ENCODE measurements at regions not wholly inside any gene's neighbourhood (a gene's known extent, or its start where the extent isn't known, plus 50 kb on each side); places are given as distances from the start of the nearest gene placed in this dataset.

DNA sequence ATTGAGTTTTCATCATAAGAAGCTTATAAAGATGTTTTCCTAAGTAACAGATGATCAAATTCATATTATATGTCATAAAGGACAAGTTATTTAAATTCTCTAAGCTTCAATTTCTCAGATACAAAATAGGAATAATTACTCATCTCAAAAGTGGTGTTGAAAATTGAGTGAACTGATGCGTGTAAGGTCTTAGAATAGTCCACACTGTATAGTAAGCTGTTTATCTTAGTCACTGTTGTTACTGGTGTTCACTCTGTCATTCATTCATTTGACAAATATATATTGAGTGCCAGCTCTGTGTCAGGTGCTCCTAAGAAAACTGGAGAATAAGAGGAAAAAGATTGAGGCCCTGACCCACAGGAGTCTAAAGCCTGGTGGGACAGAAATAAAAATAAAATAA, 186.3 kb upstream of the BRINP3 start:
- BruUV-seq (replicated peaks): no TSS peak
- in situ Hi-C loops (cut with HindIII; ENCODE audit: extremely low pct_ligation_motif_present, low pct_unique_long_range_greater_than_20kb): no loop called here
- Histone ChIP-seq H2AFZ (ENCODE audit: low read length) (no peak overlapping the region), H3K9ac (ENCODE audit: insufficient read depth, low read depth, low read length) (no peak overlapping the region), H3K4me3 (replicated peaks in 1 of 3; ENCODE audit: insufficient read depth in 1 of 3, low read depth in 2 of 3, low read length in 3 of 3) (no peak overlapping the region), H4K20me1 (ENCODE audit: insufficient read depth, low read length) (no peaks in the 10 kb centered on the region), H3K36me3 (replicated peaks in 1 of 2; ENCODE audit: control insufficient read depth in 1 of 2, insufficient read depth in 2 of 2, low read length in 2 of 2) (no peaks in the 10 kb centered on the region), H3K27me3 (ENCODE audit: control insufficient read depth in 1 of 2, insufficient read depth in 2 of 2, low read length in 2 of 2) (no peaks in the 10 kb centered on the region), H3K4me1 (ENCODE audit: insufficient read depth, low read length) (peaks cover 10% of the 10 kb centered on the region), H3K27ac (ENCODE audit: extremely low read length, insufficient read depth, low read length) (no peak overlapping the region), H3K9me3 (ENCODE audit: low read length) (no peaks in the 10 kb centered on the region), H3K79me2 (ENCODE audit: insufficient read depth, low read length) (no peaks in the 10 kb centered on the region), H3K4me2 (ENCODE audit: low read depth, low read length) (no peak overlapping the region)
- ChIA-PET POLR2A (no interaction called here), CTCF (ENCODE audit: low intra/inter-chr PET ratio, low total read pairs) (no interaction called here)
- no peak for FAIRE-seq
- intact Hi-C loops (cut with micrococcal nuclease; ENCODE audit: unreplicated experiment): no loop called here
- no peak for TF ChIP-seq TBL1XR1 (IDR thresholded peaks at IDR 0.05; ENCODE audit: borderline replicate concordance, low read length, partially characterized antibody)
- TF ChIP-seq SMAD1 (CRISPR knock-in tag; IDR thresholded peaks at IDR 0.05; ENCODE audit: borderline replicate concordance, low read depth): no peak
- no peak for DNase-seq (ENCODE audit: low spot score)
- no peak for ATAC-seq
- WGBS (ENCODE audit: low lambda C conversion rate): 39% methylated on average over 1 of the region's 1 CpG

DNA sequence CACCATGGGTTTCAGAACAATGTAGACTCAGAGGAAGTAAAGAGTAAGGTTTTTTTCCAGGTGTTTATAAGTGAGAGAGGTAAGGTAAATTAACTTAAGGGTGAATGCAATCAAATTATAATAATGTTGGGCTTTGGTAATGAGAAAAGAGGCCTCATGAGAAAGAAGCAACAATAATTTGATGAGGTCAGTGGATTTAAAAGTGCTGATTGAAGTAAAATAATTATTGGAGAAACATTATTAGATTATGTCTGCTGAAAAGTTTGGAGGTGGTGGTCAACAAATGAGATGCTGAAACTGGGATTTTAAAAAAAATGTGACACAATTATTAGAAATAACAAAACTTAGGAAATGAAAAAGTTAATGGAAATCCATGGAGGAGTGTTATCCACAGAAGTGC, 187.4 kb upstream of the BRINP3 start:
- in situ Hi-C loops (cut with HindIII; ENCODE audit: extremely low pct_ligation_motif_present, low pct_unique_long_range_greater_than_20kb): no loop called here

More for the DNA sequence above, 187.4 kb upstream of the BRINP3 start:
- H4K20me1 ChIP-seq (ENCODE audit: insufficient read depth, low read length): no peaks in the 10 kb centered on the region
- intact Hi-C loops (cut with micrococcal nuclease; ENCODE audit: unreplicated experiment): no loop called here
- H3K9ac ChIP-seq (ENCODE audit: insufficient read depth, low read depth, low read length): no peak overlapping the region
- no peaks in the 10 kb centered on the region for H3K9me3 ChIP-seq (ENCODE audit: low read length)
- TF ChIP-seq MAFF (IDR thresholded peaks at IDR 0.05; ENCODE audit: low read depth, low read length) (peak; percentile 71), ZNF354B (CRISPR knock-in tag; IDR thresholded peaks at IDR 0.05) (no peak), ZNF180 (CRISPR knock-in tag; IDR thresholded peaks at IDR 0.05; ENCODE audit: borderline replicate concordance, low read depth) (no peak), MTF1 (CRISPR knock-in tag; IDR thresholded peaks at IDR 0.05) (no peak), ZNF782 (CRISPR knock-in tag; IDR thresholded peaks at IDR 0.05; ENCODE audit: borderline replicate concordance) (no peak), MAFK (conservative IDR thresholded peaks at IDR 0.05 in 1 of 2, IDR thresholded peaks at IDR 0.05 in 1 of 2; ENCODE audit: low read length in 2 of 2) (peak in 1 of 2 experiments; percentile 81; a peak in 3 of 4 replicates)
- BruUV-seq (replicated peaks): no TSS peak
- no peak overlapping the region for H3K4me2 ChIP-seq (ENCODE audit: low read depth, low read length)
- POLR2A ChIA-PET: no interaction called here
- peaks cover 10% of the 10 kb centered on the region for H3K4me1 ChIP-seq (ENCODE audit: insufficient read depth, low read length)
- no peak overlapping the region for H3K27ac ChIP-seq (ENCODE audit: extremely low read length, insufficient read depth, low read length)
- no peak overlapping the region for H2AFZ ChIP-seq (ENCODE audit: low read length)
- ATAC-seq: no peak
- CTCF ChIA-PET (ENCODE audit: low intra/inter-chr PET ratio, low total read pairs): no interaction called here
- DNase-seq (ENCODE audit: low spot score): no peak
- H3K79me2 ChIP-seq (ENCODE audit: insufficient read depth, low read length): no peaks in the 10 kb centered on the region
- H3K36me3 ChIP-seq (replicated peaks in 1 of 2; ENCODE audit: control insufficient read depth in 1 of 2, insufficient read depth in 2 of 2, low read length in 2 of 2): no peaks in the 10 kb centered on the region
- H3K4me3 ChIP-seq (replicated peaks in 1 of 3; ENCODE audit: insufficient read depth in 1 of 3, low read depth in 2 of 3, low read length in 3 of 3): no peak overlapping the region
- no peak for FAIRE-seq
- H3K27me3 ChIP-seq (ENCODE audit: control insufficient read depth in 1 of 2, insufficient read depth in 2 of 2, low read length in 2 of 2): no peaks in the 10 kb centered on the region

Measured in HepG2 (cell line).